ENCODE measurements at regions not wholly inside any gene's neighbourhood (a gene's known extent, or its start where the extent isn't known, plus 50 kb on each side); places are given as distances from the start of the nearest gene placed in this dataset.

- no peak for TF ChIP-seq ZFX (IDR thresholded peaks at IDR 0.05)
- TF ChIP-seq CTCF (conservative IDR thresholded peaks at IDR 0.05) = no peak
Measured at GRCh38 chr21:31536138-31536537, 123.4 kb upstream of the SOD1 start.

DNA sequence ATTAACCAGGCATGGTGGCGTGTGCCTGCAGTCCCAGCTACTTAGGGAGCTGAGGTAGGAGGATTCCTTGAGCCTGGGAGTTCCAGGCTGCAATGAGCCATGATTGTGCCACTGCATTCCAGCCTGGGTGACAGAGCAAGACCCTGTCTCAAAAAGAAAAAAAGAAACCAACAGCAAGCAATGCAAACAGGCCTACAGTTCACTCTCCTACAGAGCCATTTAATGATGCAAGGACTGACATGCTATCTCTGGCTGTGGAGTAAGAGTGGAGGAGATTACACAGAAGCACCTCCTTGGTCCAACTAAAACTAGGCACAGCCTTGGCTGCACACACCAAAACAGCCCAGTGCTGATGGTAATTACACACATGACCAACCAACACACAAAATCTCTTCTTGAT, 127.5 kb upstream of the SOD1 start:
- TF ChIP-seq CTCF (conservative IDR thresholded peaks at IDR 0.05) (no peak), ZFX (IDR thresholded peaks at IDR 0.05) (no peak)
- no peak overlapping the region for H3K27ac ChIP-seq

More at GRCh38 chr21:31536138-31536537, 123.4 kb upstream of the SOD1 start:
- no peak overlapping the region for H3K27ac ChIP-seq

GRCh38 chr21:31530897-31531705, 128.4 kb upstream of the SOD1 start:
- H3K27ac ChIP-seq = peak overlapping the region; percentile 61
- TF ChIP-seq CTCF (conservative IDR thresholded peaks at IDR 0.05) = no peak
- TF ChIP-seq ZFX (IDR thresholded peaks at IDR 0.05) = no peak

DNA sequence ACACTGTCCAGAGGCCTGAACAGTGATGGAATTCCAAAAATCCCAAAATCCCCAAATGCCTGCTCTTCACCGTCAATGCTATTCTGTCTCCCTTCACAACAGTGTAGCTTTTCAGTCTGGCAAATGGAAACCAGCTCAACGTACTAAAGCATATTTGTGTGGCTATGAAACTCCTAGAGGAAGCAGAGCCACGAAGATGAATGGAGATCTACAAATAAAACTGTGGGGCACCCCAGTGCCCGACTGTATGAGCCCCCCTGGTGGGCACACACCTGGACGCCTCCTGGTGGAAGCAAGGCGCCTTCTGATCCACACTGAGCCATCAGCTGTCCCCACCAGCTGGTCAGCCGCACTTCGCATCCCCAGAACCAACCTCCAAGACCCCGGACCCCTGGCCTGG, 129.1 kb upstream of the SOD1 start:
- TF ChIP-seq CTCF (conservative IDR thresholded peaks at IDR 0.05) = no peak
- no peak for TF ChIP-seq ZFX (IDR thresholded peaks at IDR 0.05)
- peak overlapping the region; percentile 61 for H3K27ac ChIP-seq

DNA sequence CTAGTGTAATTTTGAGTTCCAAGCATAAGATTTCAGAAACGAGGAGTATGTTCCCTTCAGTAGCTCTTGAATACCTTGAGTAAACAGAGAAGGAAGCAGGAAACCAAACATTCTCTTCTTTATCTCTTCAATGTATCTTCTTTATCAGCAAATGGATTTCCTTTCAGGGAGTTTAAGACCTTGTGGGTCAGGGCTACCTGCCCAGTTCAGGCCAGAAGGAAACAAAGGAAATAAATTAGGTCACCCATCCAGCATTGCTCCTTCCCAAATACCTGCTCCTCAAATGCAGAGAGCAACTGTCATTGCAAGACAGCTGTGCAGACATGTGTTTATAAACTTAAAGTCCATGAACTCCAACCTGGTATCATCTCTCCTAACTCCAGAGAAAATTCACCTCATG, 130.1 kb upstream of the SOD1 start:
- TF ChIP-seq CTCF (conservative IDR thresholded peaks at IDR 0.05) (no peak), ZFX (IDR thresholded peaks at IDR 0.05) (no peak)
- H3K27ac ChIP-seq = peak overlapping the region; percentile 65

- H3K27ac ChIP-seq = no peak overlapping the region
- TF ChIP-seq CTCF (conservative IDR thresholded peaks at IDR 0.05) (no peak), ZFX (IDR thresholded peaks at IDR 0.05) (no peak)
Measured at GRCh38 chr21:31526040-31526439, 133.5 kb upstream of the SOD1 start.

- TF ChIP-seq CTCF (conservative IDR thresholded peaks at IDR 0.05) (no peak), ZFX (IDR thresholded peaks at IDR 0.05) (no peak)
- H3K27ac ChIP-seq = no peak overlapping the region
Measured at GRCh38 chr21:31524140-31524539, 135.4 kb upstream of the SOD1 start.

All from C4-2B (cell line).